ENCODE measurements at regions not wholly inside any gene's neighbourhood (a gene's known extent, or its start where the extent isn't known, plus 50 kb on each side); places are given as distances from the start of the nearest gene placed in this dataset.

GRCh38 chr11:45486461-45486860, 179.0 kb downstream of the CHST1 start (continued):
- TF ChIP-seq FOXJ3 (CRISPR knock-in tag; IDR thresholded peaks at IDR 0.05; ENCODE audit: borderline replicate concordance), result no peak
- TF ChIP-seq ELF4 (CRISPR knock-in tag; IDR thresholded peaks at IDR 0.05; ENCODE audit: low read depth), result no peak
- TF ChIP-seq, protein P1, sequence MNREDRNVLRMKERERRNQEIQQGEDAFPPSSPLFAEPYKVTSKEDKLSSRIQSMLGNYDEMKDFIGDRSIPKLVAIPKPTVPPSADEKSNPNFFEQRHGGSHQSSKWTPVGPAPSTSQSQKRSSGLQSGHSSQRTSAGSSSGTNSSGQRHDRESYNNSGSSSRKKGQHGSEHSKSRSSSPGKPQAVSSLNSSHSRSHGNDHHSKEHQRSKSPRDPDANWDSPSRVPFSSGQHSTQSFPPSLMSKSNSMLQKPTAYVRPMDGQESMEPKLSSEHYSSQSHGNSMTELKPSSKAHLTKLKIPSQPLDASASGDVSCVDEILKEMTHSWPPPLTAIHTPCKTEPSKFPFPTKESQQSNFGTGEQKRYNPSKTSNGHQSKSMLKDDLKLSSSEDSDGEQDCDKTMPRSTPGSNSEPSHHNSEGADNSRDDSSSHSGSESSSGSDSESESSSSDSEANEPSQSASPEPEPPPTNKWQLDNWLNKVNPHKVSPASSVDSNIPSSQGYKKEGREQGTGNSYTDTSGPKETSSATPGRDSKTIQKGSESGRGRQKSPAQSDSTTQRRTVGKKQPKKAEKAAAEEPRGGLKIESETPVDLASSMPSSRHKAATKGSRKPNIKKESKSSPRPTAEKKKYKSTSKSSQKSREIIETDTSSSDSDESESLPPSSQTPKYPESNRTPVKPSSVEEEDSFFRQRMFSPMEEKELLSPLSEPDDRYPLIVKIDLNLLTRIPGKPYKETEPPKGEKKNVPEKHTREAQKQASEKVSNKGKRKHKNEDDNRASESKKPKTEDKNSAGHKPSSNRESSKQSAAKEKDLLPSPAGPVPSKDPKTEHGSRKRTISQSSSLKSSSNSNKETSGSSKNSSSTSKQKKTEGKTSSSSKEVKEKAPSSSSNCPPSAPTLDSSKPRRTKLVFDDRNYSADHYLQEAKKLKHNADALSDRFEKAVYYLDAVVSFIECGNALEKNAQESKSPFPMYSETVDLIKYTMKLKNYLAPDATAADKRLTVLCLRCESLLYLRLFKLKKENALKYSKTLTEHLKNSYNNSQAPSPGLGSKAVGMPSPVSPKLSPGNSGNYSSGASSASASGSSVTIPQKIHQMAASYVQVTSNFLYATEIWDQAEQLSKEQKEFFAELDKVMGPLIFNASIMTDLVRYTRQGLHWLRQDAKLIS (CRISPR knock-in tag; IDR thresholded peaks at IDR 0.05; ENCODE audit: borderline replicate concordance), result no peak
- no peak for TF ChIP-seq ZBTB21 (CRISPR knock-in tag; IDR thresholded peaks at IDR 0.05; ENCODE audit: borderline replicate concordance)
- TF ChIP-seq ZNF512 (CRISPR knock-in tag; IDR thresholded peaks at IDR 0.05; ENCODE audit: borderline replicate concordance), result no peak
- no peak for TF ChIP-seq ZSCAN18 (CRISPR knock-in tag; IDR thresholded peaks at IDR 0.05)

DNA sequence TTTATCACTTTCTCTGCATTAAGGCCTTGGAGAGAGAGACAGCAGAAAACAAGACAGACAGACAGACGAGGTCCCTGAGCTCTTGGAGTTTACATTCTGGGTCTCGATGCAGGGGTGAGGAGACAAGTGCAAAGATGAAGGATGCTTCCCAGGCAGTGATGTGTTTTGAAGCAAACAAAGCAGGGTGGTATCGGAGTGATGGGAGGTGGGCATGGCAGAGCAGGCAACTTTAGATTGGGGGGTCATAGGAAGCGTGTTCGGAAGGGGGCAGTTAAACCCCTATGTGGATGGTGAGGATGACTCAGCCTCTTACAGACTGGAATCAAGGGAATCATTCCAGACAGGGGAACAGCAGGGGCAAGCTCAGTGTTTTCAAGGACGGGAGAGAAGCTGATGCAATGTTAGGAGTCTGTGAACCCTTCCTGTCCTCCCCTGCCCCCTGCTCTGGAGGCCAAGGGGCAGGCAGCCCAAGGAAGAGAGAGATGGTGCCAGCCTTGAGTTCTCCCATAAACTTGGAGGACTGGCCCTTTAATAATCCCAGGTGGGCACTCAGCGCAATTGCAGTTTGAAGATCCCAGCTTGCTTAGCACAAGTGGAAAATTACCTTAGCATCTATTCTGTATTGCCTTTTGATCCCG, 180.2 kb downstream of the CHST1 start:
- no peak for DNase-seq (ENCODE audit: low spot score)
- CTCF ChIA-PET, result interaction anchor here (0.6 to 2.6 kb wide), 4 partner anchors 113 to 286 kb away, joined by 3 to 8 read pairs (median 4); no protein-coding TSS in a partner anchor
- Mint-ChIP-seq H3K27me3 (ENCODE audit: low read depth) (no peaks in the 10 kb centered on the region; the same call in 1 of the 2 replicates), H3K27ac (no peak overlapping the region), H3K4me3 (no peak overlapping the region), H3K9me3 (peaks cover 5% of the 10 kb centered on the region; the same call in 1 of the 2 replicates), H3K4me1 (peaks cover 23% of the 10 kb centered on the region), H3K36me3 (no peaks in the 10 kb centered on the region)
- POLR2A ChIA-PET, result no interaction called here
- no peak; the same call in 1 of the 2 replicates for ATAC-seq
- TF ChIP-seq GABPB1 (CRISPR knock-in tag; IDR thresholded peaks at IDR 0.05) (peak; percentile 93), FOXK1 (CRISPR knock-in tag; IDR thresholded peaks at IDR 0.05) (no peak)

GRCh38 chr11:45484326-45484883, 181.0 kb downstream of the CHST1 start:
- no peak overlapping the region for H3K27ac Mint-ChIP-seq
- ATAC-seq (no peak), DNase-seq (ENCODE audit: low spot score) (no peak)
- H3K27me3 Mint-ChIP-seq (ENCODE audit: low read depth), result no peaks in the 10 kb centered on the region; the same call in 1 of the 2 replicates
- no peak overlapping the region for H3K4me3 Mint-ChIP-seq
- H3K4me1 Mint-ChIP-seq, result peaks cover 20% of the 10 kb centered on the region
- peaks cover 5% of the 10 kb centered on the region; the same call in 1 of the 2 replicates for H3K9me3 Mint-ChIP-seq
- ChIA-PET POLR2A (no interaction called here), CTCF (interaction anchor here (1.4 to 2.6 kb wide), 3 partner anchors 112 to 287 kb away, joined by 4 to 8 read pairs (median 7); no protein-coding TSS in a partner anchor)
- H3K36me3 Mint-ChIP-seq, result no peaks in the 10 kb centered on the region
- TF ChIP-seq JAZF1 (CRISPR knock-in tag; IDR thresholded peaks at IDR 0.05), result no peak
- no peak for TF ChIP-seq ZNF263 (CRISPR knock-in tag; IDR thresholded peaks at IDR 0.05; ENCODE audit: low read depth)
- TF ChIP-seq, protein P2, sequence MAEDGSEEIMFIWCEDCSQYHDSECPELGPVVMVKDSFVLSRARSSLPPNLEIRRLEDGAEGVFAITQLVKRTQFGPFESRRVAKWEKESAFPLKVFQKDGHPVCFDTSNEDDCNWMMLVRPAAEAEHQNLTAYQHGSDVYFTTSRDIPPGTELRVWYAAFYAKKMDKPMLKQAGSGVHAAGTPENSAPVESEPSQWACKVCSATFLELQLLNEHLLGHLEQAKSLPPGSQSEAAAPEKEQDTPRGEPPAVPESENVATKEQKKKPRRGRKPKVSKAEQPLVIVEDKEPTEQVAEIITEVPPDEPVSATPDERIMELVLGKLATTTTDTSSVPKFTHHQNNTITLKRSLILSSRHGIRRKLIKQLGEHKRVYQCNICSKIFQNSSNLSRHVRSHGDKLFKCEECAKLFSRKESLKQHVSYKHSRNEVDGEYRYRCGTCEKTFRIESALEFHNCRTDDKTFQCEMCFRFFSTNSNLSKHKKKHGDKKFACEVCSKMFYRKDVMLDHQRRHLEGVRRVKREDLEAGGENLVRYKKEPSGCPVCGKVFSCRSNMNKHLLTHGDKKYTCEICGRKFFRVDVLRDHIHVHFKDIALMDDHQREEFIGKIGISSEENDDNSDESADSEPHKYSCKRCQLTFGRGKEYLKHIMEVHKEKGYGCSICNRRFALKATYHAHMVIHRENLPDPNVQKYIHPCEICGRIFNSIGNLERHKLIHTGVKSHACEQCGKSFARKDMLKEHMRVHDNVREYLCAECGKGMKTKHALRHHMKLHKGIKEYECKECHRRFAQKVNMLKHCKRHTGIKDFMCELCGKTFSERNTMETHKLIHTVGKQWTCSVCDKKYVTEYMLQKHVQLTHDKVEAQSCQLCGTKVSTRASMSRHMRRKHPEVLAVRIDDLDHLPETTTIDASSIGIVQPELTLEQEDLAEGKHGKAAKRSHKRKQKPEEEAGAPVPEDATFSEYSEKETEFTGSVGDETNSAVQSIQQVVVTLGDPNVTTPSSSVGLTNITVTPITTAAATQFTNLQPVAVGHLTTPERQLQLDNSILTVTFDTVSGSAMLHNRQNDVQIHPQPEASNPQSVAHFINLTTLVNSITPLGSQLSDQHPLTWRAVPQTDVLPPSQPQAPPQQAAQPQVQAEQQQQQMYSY (CRISPR knock-in tag; IDR thresholded peaks at IDR 0.05), result no peak
- no peak for TF ChIP-seq E2F5 (CRISPR knock-in tag; IDR thresholded peaks at IDR 0.05)
- TF ChIP-seq ZNF416 (CRISPR knock-in tag; IDR thresholded peaks at IDR 0.05), result no peak
- no peak for TF ChIP-seq CREM (CRISPR knock-in tag; IDR thresholded peaks at IDR 0.05)
- TF ChIP-seq E2F4 (CRISPR knock-in tag; IDR thresholded peaks at IDR 0.05; ENCODE audit: borderline replicate concordance, low read depth), result no peak
- TF ChIP-seq ZNF671 (CRISPR knock-in tag; IDR thresholded peaks at IDR 0.05), result no peak
- no peak for TF ChIP-seq ATF2 (CRISPR knock-in tag; IDR thresholded peaks at IDR 0.05; ENCODE audit: borderline replicate concordance, low read depth)
